NB4 (cell line): ENCODE measurements at regions not wholly inside any gene's neighbourhood (a gene's known extent, or its start where the extent isn't known, plus 50 kb on each side); places are given as distances from the start of the nearest gene placed in this dataset.
A peak's percentile ranks its signal among the peaks of the same experiment; 100 is the strongest.

Source experiments
- DNase-seq: peaks from one replicate; pipeline ENCODE4 v3.0.0; 2010; ENCODE audit warnings: low read depth
- H3K4me3 ChIP-seq: one replicate; pipeline ENCODE4 v1.5.1; 2011; ENCODE audit warnings: mild to moderate bottlenecking, low read depth, low read length, moderate library complexity
- CTCF ChIP-seq: IDR thresholded peaks from one replicate; pipeline ENCODE4 v1.5.1; 2012; ENCODE audit warnings: low read depth, low read length
- MAX ChIP-seq: IDR thresholded peaks from 2 replicates; pipeline ENCODE4 v1.6.1; 2011; ENCODE audit warnings: low read depth, low read length
- MYC ChIP-seq: IDR thresholded peaks from 2 replicates; pipeline ENCODE4 v1.6.1; 2011; ENCODE audit warnings: low read depth, low read length
- POLR2A ChIP-seq: IDR thresholded peaks from 2 replicates; pipeline ENCODE4 v1.6.1; 2011; ENCODE audit warnings: mild to moderate bottlenecking; ENCODE audit not compliant: insufficient read length; ENCODE audit errors: extremely low read depth

DNA sequence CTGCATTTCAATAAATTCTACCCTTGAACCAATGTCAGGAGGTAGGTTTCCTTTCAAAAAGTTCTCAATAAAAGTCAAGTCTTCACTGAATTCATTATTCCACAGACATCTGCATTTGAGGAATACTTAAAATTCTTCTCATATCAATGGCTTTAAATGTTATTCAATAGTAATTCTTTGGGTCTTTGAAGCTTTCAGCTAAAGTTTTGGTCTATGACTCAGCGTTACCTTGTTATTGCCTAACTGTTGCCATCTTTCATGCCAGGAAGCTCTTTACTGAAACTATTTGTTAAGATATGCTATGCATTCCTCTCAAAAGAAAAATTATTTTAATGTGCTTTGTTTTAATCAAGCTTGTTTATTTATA lies 170.5 kb downstream of the NNT start:
- peak; percentile 75 for DNase-seq
- no peak for TF ChIP-seq POLR2A
- TF ChIP-seq CTCF = no peak
- TF ChIP-seq MAX = no peak
- TF ChIP-seq MYC = no peak
- no peak overlapping the region for H3K4me3 ChIP-seq

DNA sequence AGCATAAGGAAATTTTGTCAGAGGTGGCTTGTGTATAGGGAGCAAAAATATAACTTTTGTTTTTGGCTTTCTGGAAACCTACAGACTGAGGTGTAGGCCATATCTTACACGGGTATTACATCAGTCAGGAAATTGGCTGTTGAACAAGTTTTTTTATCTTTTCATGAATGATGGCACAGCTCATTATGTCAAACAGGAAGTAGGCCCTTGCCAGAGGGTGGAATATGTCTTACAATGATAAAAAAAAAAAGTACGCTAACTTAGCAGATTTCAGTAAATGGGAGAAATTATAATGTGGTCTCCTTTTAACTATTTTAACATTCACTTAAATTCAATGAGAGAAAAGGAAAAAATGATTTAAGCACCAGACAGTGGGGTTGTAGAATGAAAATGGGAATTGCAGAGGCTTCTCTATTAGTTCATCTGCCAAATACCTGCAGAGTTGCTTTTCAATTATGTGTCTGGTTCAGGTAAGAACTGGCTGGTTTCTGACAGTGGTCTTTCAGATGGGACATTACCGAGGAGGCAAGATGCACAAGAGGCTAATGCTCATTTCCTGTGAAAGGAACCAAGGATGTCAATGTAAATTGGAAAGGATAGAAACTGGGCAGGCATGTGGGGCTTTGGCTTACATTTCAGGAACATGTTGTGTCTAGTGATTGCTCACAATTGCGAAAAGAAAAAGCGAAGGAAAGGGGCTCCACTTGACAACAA lies 169.9 kb downstream of the NNT start:
- TF ChIP-seq MYC (no peak), MAX (peak; percentile 11; the same call in 1 of the 2 replicates)
- H3K4me3 ChIP-seq = no peak overlapping the region
- peak; percentile 77 for DNase-seq

DNA sequence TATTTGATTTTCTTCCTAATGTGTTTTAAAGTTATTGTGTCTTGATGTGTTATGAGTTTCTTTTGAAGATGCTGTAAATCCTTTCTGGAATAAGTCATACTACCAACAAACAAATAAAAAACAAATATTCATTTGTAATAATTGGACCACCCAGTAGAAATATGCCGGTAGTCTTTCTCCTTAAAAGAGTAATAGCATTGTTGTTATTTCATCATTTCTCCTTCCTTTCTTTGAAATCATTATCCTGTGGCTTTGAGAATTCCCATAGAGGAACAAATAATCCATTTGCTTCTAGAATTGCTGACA lies 169.4 kb downstream of the NNT start:
- no peak for TF ChIP-seq POLR2A
- TF ChIP-seq MAX = no peak
- TF ChIP-seq CTCF = no peak
- no peak for TF ChIP-seq MYC
- no peak for DNase-seq
- no peak overlapping the region for H3K4me3 ChIP-seq

DNA sequence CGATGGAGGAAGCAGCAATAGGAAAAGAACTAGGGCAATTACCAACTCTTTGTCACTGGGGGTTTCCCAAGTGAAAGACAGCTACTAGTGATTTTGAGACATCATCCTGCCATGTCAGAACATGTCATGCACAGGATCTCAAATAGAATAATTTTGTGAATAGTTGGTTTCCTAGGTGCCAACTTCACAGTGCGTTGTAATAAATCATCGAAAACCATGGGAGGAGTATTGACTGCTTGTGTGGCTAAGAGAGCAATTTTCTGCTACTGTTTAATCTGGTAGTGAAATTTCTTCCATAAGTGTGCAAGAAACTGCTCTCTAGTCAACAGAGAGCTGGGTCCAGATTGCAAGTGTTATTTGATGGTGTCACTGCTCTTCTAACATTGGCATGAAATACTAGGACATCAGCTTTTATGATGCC lies 168.6 kb downstream of the NNT start:
- TF ChIP-seq MYC (no peak), MAX (no peak), CTCF (no peak)
- H3K4me3 ChIP-seq = no peak overlapping the region
- DNase-seq = no peak

- H3K4me3 ChIP-seq = no peak overlapping the region
- DNase-seq = no peak
Measured at GRCh38 chr5:43769571-43770355, 166.8 kb downstream of the NNT start.

More at GRCh38 chr5:43769571-43770355, 166.8 kb downstream of the NNT start:
- no peak for TF ChIP-seq MAX
- no peak for TF ChIP-seq MYC
- TF ChIP-seq POLR2A = no peak
- TF ChIP-seq CTCF = no peak
